Nephron (organoid): ENCODE measurements at regions not wholly inside any gene's neighbourhood (a gene's known extent, or its start where the extent isn't known, plus 50 kb on each side); places are given as distances from the start of the nearest gene placed in this dataset.
A peak's percentile ranks its signal among the peaks of the same experiment; 100 is the strongest.

Source experiments
- H3K27ac Mint-ChIP-seq, 3 experiments: 2 replicates each; pipeline ENCODE4 v1.8.0; 2020; ENCODE audit warnings: mixed read lengths in 3 of 3, mild to moderate bottlenecking in 2 of 3, moderate library complexity in 1 of 3
- H3K27me3 Mint-ChIP-seq: 2 replicates; pipeline ENCODE4 v1.8.0; 2021; ENCODE audit warnings: low read depth, mild to moderate bottlenecking, moderate library complexity, mixed read lengths
- H3K36me3 Mint-ChIP-seq: 2 replicates; pipeline ENCODE4 v1.8.0; 2020; ENCODE audit warnings: low read depth, mixed read lengths
- H3K4me1 Mint-ChIP-seq: 2 replicates; pipeline ENCODE4 v1.8.0; 2020; ENCODE audit warnings: mixed read lengths
- H3K4me3 Mint-ChIP-seq, 3 experiments: 2 replicates each; pipeline ENCODE4 v1.8.0; 2020; ENCODE audit warnings: mild to moderate bottlenecking in 3 of 3, mixed read lengths in 3 of 3, moderate library complexity in 2 of 3
- H3K9me3 Mint-ChIP-seq: 2 replicates; pipeline ENCODE4 v1.8.0; 2020; ENCODE audit warnings: mixed read lengths
- TF ChIP-seq, protein P1 (sequence below), 3 experiments: fragments of 200-600 bp; sonication (generic); IDR thresholded peaks; one replicate each; pipeline ENCODE4 v1.5.0; 2021; ENCODE audit warnings: antibody characterized with exemption in 3 of 3; ENCODE audit not compliant: unreplicated experiment in 3 of 3

GRCh38 chr3:73768524-73769308 is 144.0 kb upstream of the PDZRN3 start:
- H3K27me3 Mint-ChIP-seq: no peaks in the 10 kb centered on the region

DNA sequence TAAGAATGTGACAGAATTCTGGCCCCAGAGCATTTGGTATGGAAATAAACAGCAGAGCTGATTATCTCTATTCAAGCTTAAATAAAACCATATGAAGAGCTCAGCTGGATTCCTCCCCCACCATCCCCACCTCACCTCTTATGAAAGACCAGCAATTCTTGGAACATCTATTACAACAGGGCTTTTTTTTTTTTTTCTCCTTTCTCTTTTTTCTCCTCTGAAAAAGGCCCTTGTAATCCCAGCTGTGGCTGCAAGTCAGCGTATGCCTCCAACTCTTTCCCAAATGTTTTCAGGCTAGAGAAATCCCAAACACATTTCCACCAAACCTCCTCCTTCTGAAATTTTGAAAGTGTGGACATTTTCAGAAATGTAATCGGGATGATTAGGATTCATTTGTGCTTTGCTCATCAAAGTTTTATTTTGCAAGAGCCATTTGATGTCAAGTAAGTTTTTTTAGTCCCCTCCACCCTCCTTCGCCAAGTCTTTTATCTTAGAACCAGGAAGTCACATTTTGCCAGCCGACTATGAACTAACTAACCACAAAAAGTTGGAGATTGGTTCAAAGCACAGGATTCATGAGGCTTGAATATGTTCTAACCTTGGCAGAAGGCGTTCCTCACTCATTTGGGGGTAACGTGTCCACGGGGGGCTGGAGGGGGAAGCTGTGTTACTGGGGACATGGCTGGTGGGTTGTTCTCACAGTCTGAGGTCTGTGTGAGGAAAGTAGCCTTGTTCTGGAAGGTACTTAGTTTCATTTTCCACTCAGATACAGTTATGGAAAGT is 142.0 kb upstream of the PDZRN3 start:
- H3K4me3 Mint-ChIP-seq: peak overlapping the region in 1 of 3 experiments; percentile 19
- TF ChIP-seq, protein P1, sequence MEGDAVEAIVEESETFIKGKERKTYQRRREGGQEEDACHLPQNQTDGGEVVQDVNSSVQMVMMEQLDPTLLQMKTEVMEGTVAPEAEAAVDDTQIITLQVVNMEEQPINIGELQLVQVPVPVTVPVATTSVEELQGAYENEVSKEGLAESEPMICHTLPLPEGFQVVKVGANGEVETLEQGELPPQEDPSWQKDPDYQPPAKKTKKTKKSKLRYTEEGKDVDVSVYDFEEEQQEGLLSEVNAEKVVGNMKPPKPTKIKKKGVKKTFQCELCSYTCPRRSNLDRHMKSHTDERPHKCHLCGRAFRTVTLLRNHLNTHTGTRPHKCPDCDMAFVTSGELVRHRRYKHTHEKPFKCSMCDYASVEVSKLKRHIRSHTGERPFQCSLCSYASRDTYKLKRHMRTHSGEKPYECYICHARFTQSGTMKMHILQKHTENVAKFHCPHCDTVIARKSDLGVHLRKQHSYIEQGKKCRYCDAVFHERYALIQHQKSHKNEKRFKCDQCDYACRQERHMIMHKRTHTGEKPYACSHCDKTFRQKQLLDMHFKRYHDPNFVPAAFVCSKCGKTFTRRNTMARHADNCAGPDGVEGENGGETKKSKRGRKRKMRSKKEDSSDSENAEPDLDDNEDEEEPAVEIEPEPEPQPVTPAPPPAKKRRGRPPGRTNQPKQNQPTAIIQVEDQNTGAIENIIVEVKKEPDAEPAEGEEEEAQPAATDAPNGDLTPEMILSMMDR (IDR thresholded peaks at IDR 0.05; ENCODE audit: unreplicated experiment in 3 of 3): no peak

More at GRCh38 chr3:73768524-73769308, 144.0 kb upstream of the PDZRN3 start:
- no peak overlapping the region for H3K4me3 Mint-ChIP-seq
- TF ChIP-seq, protein P1 (IDR thresholded peaks at IDR 0.05; ENCODE audit: unreplicated experiment in 3 of 3): peak in 2 of 3 experiments; percentile 11 to 15
- no peaks in the 10 kb centered on the region for H3K36me3 Mint-ChIP-seq
- H3K27ac Mint-ChIP-seq: peak overlapping the region in 1 of 3 experiments; percentile 72
- peaks cover 48% of the 10 kb centered on the region for H3K4me1 Mint-ChIP-seq
- no peaks in the 10 kb centered on the region for H3K9me3 Mint-ChIP-seq

DNA sequence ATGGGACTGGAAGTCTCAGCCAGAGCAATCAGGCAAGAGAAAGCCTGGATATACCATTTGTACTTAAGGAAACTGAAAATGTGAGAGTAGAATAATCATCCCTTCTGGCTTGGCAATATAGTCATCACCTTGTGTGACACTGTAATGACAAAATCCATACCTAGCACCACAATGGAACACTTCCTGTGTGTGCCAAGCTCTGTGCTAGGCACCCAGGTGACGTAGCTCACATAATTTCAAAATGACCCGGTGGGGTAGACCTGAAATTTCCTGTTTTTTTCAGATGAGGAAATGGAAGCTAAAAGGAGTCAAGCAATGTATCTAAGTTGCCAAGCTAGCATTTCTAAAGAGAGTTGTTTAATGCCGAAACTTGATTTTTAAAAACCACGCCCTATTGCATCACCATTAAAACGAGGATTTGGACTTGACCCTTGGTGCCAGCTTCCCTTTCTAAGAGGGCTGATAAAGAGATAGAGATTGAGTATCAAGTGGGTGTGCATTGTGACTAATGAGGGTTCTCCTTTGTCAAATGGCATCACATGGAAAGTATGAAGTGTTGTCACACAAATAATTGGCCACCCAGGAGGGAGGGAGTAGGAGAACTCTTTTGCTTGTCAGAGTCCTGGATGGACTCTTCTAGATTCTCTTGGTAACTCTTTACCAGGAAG is 141.3 kb upstream of the PDZRN3 start:
- Mint-ChIP-seq H3K27me3 (no peaks in the 10 kb centered on the region), H3K27ac (peak overlapping the region in 2 of 3 experiments; percentile 68 to 73), H3K36me3 (no peaks in the 10 kb centered on the region), H3K4me3 (no peak overlapping the region), H3K4me1 (peaks cover 32% of the 10 kb centered on the region), H3K9me3 (no peaks in the 10 kb centered on the region)
- TF ChIP-seq, protein P1 (IDR thresholded peaks at IDR 0.05; ENCODE audit: unreplicated experiment in 3 of 3): no peak

More for the DNA sequence above, 142.0 kb upstream of the PDZRN3 start:
- Mint-ChIP-seq H3K9me3 (no peaks in the 10 kb centered on the region), H3K27me3 (no peaks in the 10 kb centered on the region), H3K27ac (peak overlapping the region; percentile 5 to 73 (median 68)), H3K4me1 (peaks cover 32% of the 10 kb centered on the region), H3K36me3 (no peaks in the 10 kb centered on the region)

- Mint-ChIP-seq H3K27me3 (no peaks in the 10 kb centered on the region), H3K27ac (no peak overlapping the region), H3K9me3 (no peaks in the 10 kb centered on the region), H3K4me3 (no peak overlapping the region), H3K36me3 (no peaks in the 10 kb centered on the region), H3K4me1 (peaks cover 37% of the 10 kb centered on the region)
- TF ChIP-seq, protein P1 (IDR thresholded peaks at IDR 0.05; ENCODE audit: unreplicated experiment in 3 of 3): no peak
Measured at GRCh38 chr3:73762855-73763254, 138.1 kb upstream of the PDZRN3 start.

GRCh38 chr3:73759297-73759711 is 134.6 kb upstream of the PDZRN3 start:
- no peaks in the 10 kb centered on the region for H3K36me3 Mint-ChIP-seq
- TF ChIP-seq, protein P1 (IDR thresholded peaks at IDR 0.05; ENCODE audit: unreplicated experiment in 3 of 3): no peak
- no peaks in the 10 kb centered on the region for H3K27me3 Mint-ChIP-seq
- peaks cover 15% of the 10 kb centered on the region for H3K4me1 Mint-ChIP-seq
- H3K9me3 Mint-ChIP-seq: no peaks in the 10 kb centered on the region
- H3K4me3 Mint-ChIP-seq: no peak overlapping the region
- H3K27ac Mint-ChIP-seq: peak overlapping the region; percentile 31 to 63 (median 33)
